GM19438 (cell line): ENCODE measurements at regions not wholly inside any gene's neighbourhood (a gene's known extent, or its start where the extent isn't known, plus 50 kb on each side); places are given as distances from the start of the nearest gene placed in this dataset.
"Not testable (repeated sequence)": the region's sequence is repeated elsewhere in the genome, so short reads cannot be mapped to it uniquely, and the experiment has no call there.

ENCODE experiments used
- ATAC-seq: cut with Tn5 transposase; IDR thresholded peaks from one replicate; pipeline ENCODE4 v1.9.1; 2021; ENCODE audit warnings: low read depth; ENCODE audit not compliant: unreplicated experiment

DNA sequence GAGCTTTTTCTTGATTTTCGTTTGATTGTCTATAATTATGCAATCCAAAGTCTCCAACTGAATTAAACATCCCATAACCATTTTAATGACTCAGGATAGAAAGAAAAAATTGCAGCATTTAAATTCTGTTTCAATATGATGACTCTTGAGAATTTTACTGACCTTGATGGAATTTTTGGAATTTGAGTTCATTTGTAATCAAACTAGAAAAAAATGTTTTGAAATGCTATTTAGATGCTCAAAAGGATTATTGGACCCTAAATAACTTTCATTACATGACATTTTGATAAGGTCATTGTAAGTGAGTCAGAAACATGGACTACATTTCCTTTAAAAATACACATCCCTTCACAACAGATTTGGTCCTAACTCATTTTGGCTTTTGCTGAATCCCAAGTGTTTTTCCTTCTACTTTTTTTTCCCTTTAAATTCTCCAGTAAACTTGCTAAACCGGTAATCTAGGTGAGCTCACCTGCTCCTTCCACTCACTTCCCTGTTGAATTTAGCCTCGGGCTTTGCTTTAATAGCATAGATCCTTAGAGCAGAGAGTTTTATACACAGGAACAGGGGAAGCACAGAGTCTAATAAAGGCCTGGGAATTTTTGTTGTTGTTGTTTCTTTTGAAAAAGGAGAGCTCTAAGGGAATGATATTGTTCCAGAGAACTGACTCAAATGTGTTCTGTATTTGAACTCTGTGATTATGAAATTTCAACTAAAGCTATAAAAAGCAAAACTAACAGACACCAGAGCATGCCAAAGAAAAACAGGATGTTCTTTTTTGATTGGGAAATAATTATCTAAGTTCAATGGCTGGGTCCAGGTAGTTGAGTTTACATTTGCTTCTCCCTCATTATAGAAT, 1088.2 kb upstream of the CITED2 start:
- ATAC-seq = no peak

GRCh38 chr6:140462076-140462452, 1087.6 kb upstream of the CITED2 start:
- no peak for ATAC-seq

GRCh38 chr6:140460267-140460666, 1085.8 kb upstream of the CITED2 start:
- no peak for ATAC-seq

- no peak for ATAC-seq
Measured at GRCh38 chr6:140459209-140459608, 1084.8 kb upstream of the CITED2 start.

DNA sequence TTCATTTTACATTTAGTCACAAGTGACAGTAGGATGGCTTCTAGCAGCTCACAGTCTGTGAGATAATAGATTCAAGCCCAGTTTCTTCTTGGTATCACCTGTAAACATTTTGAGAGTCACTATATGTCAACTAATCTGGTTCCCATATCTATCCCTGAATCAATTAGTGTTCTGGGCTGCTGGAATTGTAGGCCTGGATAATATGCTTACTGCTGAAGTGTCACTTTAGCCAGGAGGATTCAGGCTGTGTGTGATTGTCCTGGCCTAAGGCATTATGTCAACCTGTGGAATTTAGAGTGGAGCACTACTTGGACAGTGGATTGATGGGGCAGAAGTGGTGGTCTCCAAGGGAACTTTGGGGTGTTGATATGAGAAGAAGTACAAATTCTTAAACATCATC, 1071.8 kb upstream of the CITED2 start:
- ATAC-seq = no peak

- ATAC-seq = no peak
Measured at GRCh38 chr6:140445474-140446004, 1071.1 kb upstream of the CITED2 start.

DNA sequence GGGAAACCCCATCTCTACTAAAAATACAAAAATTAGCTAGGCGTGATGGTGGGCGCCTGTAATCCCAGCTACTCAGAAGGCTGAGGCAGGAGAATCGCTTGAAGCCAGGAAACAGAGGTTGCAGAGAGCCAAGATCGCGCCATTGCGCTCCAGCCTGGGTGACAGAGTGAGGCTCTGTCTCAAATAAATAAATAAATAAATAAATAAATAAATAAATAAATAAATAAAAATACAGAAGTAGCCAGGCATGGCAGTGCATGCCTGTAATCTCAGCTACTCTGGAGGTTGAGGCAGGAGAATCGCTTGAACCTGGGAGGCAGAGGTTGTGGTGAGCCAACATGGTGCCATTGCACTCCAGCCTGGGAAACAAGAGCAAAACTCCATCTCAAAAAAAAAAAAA, 1068.7 kb upstream of the CITED2 start:
- not testable (repeated sequence) for ATAC-seq

GRCh38 chr6:140441256-140441655, 1066.8 kb upstream of the CITED2 start:
- no peak for ATAC-seq

- no peak for ATAC-seq
Measured at GRCh38 chr6:140440223-140440835, 1065.9 kb upstream of the CITED2 start.

DNA sequence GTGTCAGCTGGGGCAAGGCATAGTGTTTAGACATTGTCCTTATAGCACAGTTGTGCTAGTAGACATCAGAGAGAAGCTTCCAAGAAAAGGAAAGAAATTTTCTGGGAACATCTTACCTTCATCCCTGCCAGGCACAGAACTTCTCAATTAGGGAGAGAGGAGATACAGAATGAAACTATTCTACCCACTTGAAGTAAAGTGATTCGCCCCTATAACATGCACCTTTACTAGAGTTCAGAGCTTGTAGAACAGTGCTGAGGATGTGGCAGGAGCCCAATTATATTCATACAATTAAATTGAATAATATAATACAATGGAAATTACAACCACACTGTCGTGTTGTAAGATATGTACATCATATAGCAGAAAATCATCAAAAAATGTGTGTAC, 1063.9 kb upstream of the CITED2 start:
- no peak for ATAC-seq

DNA sequence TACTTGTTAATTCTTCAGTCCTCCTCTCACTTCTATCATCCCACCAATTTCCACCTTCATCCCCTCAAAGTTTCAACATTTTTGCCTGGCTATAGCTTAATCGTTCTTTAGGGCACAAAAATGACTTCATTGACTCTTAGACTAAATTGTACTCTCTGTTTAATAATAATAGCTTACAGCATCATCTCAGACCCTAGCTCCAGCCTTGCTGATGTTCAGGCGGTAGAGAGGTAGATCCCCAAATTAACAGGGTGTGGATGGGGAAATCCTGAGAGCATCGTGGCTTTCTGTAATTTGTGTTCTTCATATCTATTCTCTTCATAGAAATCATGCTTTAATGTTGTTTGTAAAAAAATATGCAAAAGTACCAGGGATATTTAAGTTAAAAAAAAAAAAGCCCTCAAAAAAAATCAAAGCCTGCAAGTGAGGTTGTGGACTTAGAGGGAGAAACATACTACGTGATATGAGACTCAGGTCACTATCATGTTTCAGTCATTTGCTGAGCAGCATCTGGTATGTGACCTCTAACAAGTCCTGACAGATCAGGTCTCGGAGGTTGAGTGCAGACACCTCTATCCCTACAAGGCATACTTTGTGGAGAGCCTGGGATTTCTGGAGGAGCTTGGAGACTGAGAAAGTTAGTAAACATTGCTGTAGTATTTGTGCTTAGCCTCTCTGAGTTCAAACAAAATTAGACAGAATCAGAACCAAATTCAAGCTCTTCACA, 1063.3 kb upstream of the CITED2 start:
- no peak for ATAC-seq

DNA sequence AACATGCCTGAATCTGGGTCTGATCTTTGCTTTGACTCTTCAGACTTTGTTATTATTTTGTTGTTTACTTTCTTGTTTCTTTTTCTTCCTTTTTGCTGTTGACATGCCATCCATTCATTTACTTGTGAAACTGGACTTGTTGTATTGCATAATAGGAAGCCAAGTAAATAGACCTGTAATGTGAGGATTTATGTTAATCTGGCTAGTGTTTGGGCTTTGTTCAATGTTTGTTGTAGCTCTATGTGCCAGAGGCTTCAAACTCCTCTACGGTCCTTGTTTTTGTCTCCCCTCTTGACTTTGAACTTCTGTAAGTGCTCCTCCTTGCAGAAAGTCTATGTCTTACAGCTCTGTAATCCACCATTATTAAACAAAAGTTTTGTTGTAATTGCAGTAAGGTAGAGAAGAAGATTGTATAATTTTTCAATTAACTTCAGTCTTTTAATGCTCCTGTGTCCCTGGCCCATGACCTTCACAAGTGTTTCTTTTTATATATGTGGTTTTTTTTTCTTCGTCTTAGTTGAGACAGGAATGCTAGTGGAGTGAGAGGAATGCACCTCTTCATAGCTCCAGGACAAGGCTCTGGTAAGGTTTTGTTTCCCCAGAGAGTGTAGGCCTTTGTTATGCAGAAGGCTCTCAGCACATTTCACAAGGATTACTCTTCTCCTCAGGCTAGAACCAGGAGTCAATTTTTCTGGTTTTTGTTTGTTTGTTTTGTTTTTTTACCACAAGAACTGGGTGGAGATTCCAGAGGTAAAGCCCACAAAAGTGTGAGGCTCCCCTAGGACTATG, 1061.8 kb upstream of the CITED2 start:
- ATAC-seq = no peak

DNA sequence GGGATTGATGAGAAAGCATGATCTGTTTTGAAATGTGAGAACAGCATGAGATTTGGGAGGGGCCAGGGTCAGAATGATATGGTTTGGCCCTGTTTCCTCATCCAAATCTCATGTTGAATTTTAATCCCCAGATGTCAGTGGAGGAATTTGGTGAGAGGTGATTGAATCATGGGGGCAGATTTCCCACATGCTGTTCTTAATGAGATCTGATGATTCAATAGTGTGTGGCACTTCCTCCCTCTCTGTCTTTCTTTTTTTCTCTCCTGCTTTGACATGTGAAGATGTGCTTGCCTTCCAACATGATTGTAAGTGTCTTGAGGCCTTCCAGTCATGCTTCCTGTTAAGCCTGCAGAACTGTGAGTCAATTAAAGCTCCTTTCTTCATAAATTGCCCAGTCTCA, 1060.3 kb upstream of the CITED2 start:
- ATAC-seq = no peak

- no peak for ATAC-seq
Measured at GRCh38 chr6:140433072-140433471, 1058.6 kb upstream of the CITED2 start.

GRCh38 chr6:140427842-140428241, 1053.4 kb upstream of the CITED2 start:
- ATAC-seq = no peak

DNA sequence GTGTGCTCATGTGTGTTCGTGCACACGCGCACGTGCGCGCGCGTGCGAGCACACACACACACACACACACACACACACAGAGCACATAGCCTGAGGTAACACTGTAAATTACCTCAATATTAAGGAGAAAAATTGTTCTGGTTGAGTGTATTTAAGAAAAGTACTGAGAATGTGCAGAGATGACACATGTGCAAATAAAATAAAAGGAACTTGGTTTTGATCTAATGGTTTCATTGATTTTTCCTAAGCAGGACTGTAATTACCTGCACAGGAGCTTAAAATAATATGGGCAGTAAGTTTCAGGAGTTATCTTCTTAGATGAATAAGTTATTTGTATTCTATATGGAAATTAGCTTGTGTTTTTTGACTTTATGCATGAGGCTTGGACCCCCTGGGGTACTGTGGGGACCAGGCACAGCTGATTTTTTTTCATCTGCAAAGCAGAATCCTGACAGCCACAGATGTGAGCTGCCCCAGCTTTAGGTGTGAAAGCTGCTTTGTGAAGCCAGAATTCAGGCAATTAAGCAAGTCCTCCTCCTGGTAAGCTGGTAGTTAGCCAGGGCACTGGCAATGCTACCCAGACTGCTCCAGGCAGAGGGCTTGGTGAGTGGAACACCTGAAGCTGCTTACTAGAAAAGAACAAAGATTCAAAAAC, 1040.6 kb upstream of the CITED2 start:
- no peak for ATAC-seq

DNA sequence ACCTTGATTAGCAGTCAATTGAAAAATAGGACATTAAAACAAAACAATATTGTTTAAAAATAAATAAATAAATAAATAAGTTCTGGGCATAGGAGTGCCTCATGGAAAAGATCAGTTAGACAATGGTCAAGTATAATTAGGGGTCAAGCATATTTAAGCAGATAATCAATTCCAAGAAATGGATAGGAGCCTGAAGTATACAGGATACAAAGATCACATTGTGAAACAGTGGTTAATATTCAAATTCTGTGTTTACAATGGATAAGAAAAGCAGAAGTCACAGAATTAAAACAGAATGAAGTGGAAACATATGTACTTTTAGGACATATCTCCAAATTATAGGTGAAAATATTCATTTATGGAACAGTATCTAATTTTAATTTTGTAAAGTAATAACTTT, 1028.6 kb upstream of the CITED2 start:
- no peak for ATAC-seq

DNA sequence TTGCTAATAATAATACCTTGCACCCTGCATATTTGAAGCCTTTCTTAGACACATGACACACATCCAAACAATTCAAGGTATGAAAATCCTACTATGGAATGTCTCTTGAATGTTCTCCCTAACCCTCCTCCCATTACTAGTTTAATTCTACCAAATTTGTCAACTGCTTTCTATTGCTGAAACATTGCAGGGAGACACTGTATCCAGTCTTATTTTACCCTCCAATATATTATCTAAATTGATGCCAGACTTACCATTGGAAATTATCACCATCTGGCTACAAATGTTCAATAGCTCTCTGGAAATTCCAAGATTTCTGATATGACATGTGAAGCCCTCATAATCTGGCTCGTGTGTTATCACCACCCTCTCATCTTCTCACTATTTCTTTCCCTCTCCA, 1027.3 kb upstream of the CITED2 start:
- ATAC-seq = no peak

DNA sequence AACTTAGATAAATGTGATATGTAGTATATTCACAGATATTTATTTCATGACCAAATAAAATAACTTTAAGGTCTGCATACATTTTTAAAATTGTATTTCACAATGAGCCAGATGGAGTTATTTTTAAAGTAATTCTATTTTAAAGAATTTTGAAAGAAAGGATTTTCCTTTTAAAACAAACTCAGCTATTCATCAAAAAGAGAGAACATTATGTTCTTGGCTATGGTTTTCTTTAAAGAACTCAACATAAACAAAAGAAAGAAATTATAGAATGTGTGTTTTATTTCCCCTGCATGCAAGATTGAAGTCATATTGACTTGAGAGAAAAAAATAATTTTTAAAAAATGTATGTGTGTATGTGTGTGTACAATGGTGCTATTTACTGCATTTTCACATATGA, 1023.6 kb upstream of the CITED2 start:
- no peak for ATAC-seq

- no peak for ATAC-seq
Measured at GRCh38 chr6:140397106-140397505, 1022.7 kb upstream of the CITED2 start.
